GM23338 (cell line): ENCODE measurements at regions not wholly inside any gene's neighbourhood (a gene's known extent, or its start where the extent isn't known, plus 50 kb on each side); places are given as distances from the start of the nearest gene placed in this dataset.

Source experiments
- ATAC-seq: fragments of 200-7000 bp; cut with Tn5 transposase; 3 replicates; pipeline ENCODE4 v1.9.1; 2020
- DNase-seq: peaks from one replicate; pipeline ENCODE4 v3.0.0-alpha.2; 2015; ENCODE audit warnings: low spot score
- H2AFZ ChIP-seq: fragments of 200-600 bp; sonication (generic); 2 replicates; pipeline ENCODE4 v1.8.0; 2016; ENCODE audit warnings: antibody characterized with exemption, mild to moderate bottlenecking, moderate library complexity
- H3F3A ChIP-seq: fragments of 200-600 bp; sonication (generic); replicated peaks from 2 replicates; pipeline ENCODE4 v1.8.0; 2017; ENCODE audit warnings: antibody characterized with exemption, mixed run types, low read depth
- H3K27ac ChIP-seq: fragments of 200-600 bp; sonication (generic); 2 replicates; pipeline ENCODE4 v1.6.1; 2016; ENCODE audit warnings: low read depth
- H3K27me3 ChIP-seq: fragments of 200-600 bp; sonication (generic); 2 replicates; pipeline ENCODE4 v1.8.0; 2016; ENCODE audit warnings: mild to moderate bottlenecking, mixed run types, moderate library complexity; ENCODE audit not compliant: insufficient read depth
- H3K36me3 ChIP-seq: fragments of 200-600 bp; sonication (generic); 2 replicates; pipeline ENCODE4 v1.8.0; 2016; ENCODE audit warnings: mild to moderate bottlenecking; ENCODE audit not compliant: insufficient read depth
- H3K4me1 ChIP-seq: fragments of 200-600 bp; sonication (generic); 2 replicates; pipeline ENCODE4 v1.8.0; 2016; ENCODE audit warnings: mild to moderate bottlenecking, moderate library complexity; ENCODE audit not compliant: insufficient read depth
- H3K4me2 ChIP-seq: fragments of 200-600 bp; sonication (generic); 2 replicates; pipeline ENCODE4 v1.7.1; 2017; ENCODE audit warnings: mixed run types
- H3K4me3 ChIP-seq: fragments of 200-600 bp; sonication (generic); 2 replicates; pipeline ENCODE4 v1.6.1; 2016; ENCODE audit warnings: mixed run types
- H3K79me2 ChIP-seq: fragments of 200-600 bp; sonication (generic); replicated peaks from 2 replicates; pipeline ENCODE4 v1.8.0; 2017; ENCODE audit warnings: mild to moderate bottlenecking; ENCODE audit not compliant: insufficient read depth
- H3K9me2 ChIP-seq: fragments of 200-600 bp; sonication (generic); 2 replicates; pipeline ENCODE4 v1.8.0; 2017; ENCODE audit not compliant: insufficient read depth
- H4K20me1 ChIP-seq: fragments of 200-600 bp; sonication (generic); replicated peaks from 2 replicates; pipeline ENCODE4 v1.8.0; 2017; ENCODE audit warnings: mild to moderate bottlenecking; ENCODE audit not compliant: insufficient read depth
- H3K27ac Mint-ChIP-seq: 2 replicates; pipeline ENCODE4 v1.8.0; 2020; ENCODE audit warnings: inconsistent platforms, mild to moderate bottlenecking, moderate library complexity, mixed read lengths
- H3K27me3 Mint-ChIP-seq: 3 replicates; pipeline ENCODE4 v1.8.0; 2022; ENCODE audit warnings: low read depth, mild to moderate bottlenecking, moderate library complexity, mixed read lengths, inconsistent platforms; ENCODE audit not compliant: insufficient read depth, poor library complexity
- H3K36me3 Mint-ChIP-seq: 3 replicates; pipeline ENCODE4 v1.8.0; 2021; ENCODE audit warnings: low read depth, mild to moderate bottlenecking, inconsistent platforms, moderate library complexity, mixed read lengths
- H3K4me1 Mint-ChIP-seq: 3 replicates; pipeline ENCODE4 v1.8.0; 2020; ENCODE audit warnings: mild to moderate bottlenecking, inconsistent platforms, mixed read lengths
- H3K4me3 Mint-ChIP-seq: 3 replicates; pipeline ENCODE4 v1.8.0; 2021; ENCODE audit warnings: moderate library complexity, mild to moderate bottlenecking, inconsistent platforms, mixed read lengths
- H3K9me3 Mint-ChIP-seq: 3 replicates; pipeline ENCODE4 v1.8.0; 2020; ENCODE audit warnings: moderate library complexity, mild to moderate bottlenecking, inconsistent platforms, mixed read lengths
- CTCF ChIP-seq, 2 experiments: fragments of 200-600 bp in 1 of 2; sonication (generic) in 1 of 2; conservative IDR thresholded peaks; 2 replicates each; pipeline versions ENCODE4 v1.5.1 to v1.6.1; 2016 to 2017; ENCODE audit warnings: antibody characterized with exemption in 2 of 2, low read depth in 2 of 2, mild to moderate bottlenecking in 2 of 2, moderate library complexity in 1 of 2
- EZH2 ChIP-seq: fragments of 200-600 bp; sonication (generic); IDR thresholded peaks from one replicate; pipeline ENCODE4 v1.8.0; 2017; ENCODE audit warnings: antibody characterized with exemption, mild to moderate bottlenecking, low read depth; ENCODE audit not compliant: unreplicated experiment
- JUNB ChIP-seq: IDR thresholded peaks from one replicate; pipeline ENCODE4 v1.6.1; 2016; ENCODE audit warnings: antibody characterized with exemption; ENCODE audit not compliant: unreplicated experiment
- NANOG ChIP-seq: IDR thresholded peaks from 2 replicates; pipeline ENCODE4 v1.6.1; 2016; ENCODE audit warnings: antibody characterized with exemption, borderline replicate concordance
- STAT1 ChIP-seq: IDR thresholded peaks from one replicate; pipeline ENCODE4 v1.6.1; 2016; ENCODE audit warnings: antibody characterized with exemption; ENCODE audit not compliant: unreplicated experiment
- TF ChIP-seq, protein P1 (sequence below): IDR thresholded peaks from 2 replicates; pipeline ENCODE4 v1.6.1; 2016; ENCODE audit warnings: antibody characterized with exemption
- TF ChIP-seq, protein P2 (sequence below): IDR thresholded peaks from one replicate; pipeline ENCODE4 v1.6.1; 2018; ENCODE audit warnings: antibody characterized with exemption; ENCODE audit not compliant: unreplicated experiment

- Mint-ChIP-seq H3K27me3 (peaks cover 3% of the 10 kb centered on the region), H3K4me1 (no peaks in the 10 kb centered on the region; the same call in 2 of the 3 replicates), H3K4me3 (no peak overlapping the region), H3K36me3 (peaks cover 25% of the 10 kb centered on the region), H3K9me3 (peaks cover 42% of the 10 kb centered on the region), H3K27ac (no peak overlapping the region)
- H3K4me1 ChIP-seq, result no peaks in the 10 kb centered on the region
- TF ChIP-seq, protein P1, sequence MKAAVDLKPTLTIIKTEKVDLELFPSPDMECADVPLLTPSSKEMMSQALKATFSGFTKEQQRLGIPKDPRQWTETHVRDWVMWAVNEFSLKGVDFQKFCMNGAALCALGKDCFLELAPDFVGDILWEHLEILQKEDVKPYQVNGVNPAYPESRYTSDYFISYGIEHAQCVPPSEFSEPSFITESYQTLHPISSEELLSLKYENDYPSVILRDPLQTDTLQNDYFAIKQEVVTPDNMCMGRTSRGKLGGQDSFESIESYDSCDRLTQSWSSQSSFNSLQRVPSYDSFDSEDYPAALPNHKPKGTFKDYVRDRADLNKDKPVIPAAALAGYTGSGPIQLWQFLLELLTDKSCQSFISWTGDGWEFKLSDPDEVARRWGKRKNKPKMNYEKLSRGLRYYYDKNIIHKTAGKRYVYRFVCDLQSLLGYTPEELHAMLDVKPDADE, result no peak
- no peak overlapping the region for H3K27ac ChIP-seq
- no peak overlapping the region for H3K4me2 ChIP-seq
- no peaks in the 10 kb centered on the region for H3K36me3 ChIP-seq
- ATAC-seq (no peak), DNase-seq (no peak)
- no peaks in the 10 kb centered on the region; the same call in 1 of the 2 replicates for H3K9me2 ChIP-seq
- no peak overlapping the region for H2AFZ ChIP-seq
- H3K79me2 ChIP-seq, result no peaks in the 10 kb centered on the region
- peaks cover 4% of the 10 kb centered on the region; the same call in 1 of the 2 replicates for H3F3A ChIP-seq
- H4K20me1 ChIP-seq, result no peaks in the 10 kb centered on the region
- no peak overlapping the region for H3K4me3 ChIP-seq
- no peaks in the 10 kb centered on the region for H3K27me3 ChIP-seq
Measured at GRCh38 chr11:135069890-135070289, 657.8 kb upstream of the B3GAT1 start.

- Histone ChIP-seq H2AFZ (no peak overlapping the region), H3F3A (no peaks in the 10 kb centered on the region), H3K4me3 (no peak overlapping the region), H4K20me1 (no peaks in the 10 kb centered on the region), H3K9me2 (no peaks in the 10 kb centered on the region), H3K27me3 (no peaks in the 10 kb centered on the region), H3K4me2 (no peak overlapping the region), H3K79me2 (no peaks in the 10 kb centered on the region), H3K27ac (no peak overlapping the region), H3K36me3 (no peaks in the 10 kb centered on the region), H3K4me1 (no peaks in the 10 kb centered on the region)
- Mint-ChIP-seq H3K4me3 (no peak overlapping the region), H3K4me1 (no peaks in the 10 kb centered on the region), H3K27ac (no peak overlapping the region), H3K27me3 (peaks cover 3% of the 10 kb centered on the region), H3K36me3 (peaks cover 18% of the 10 kb centered on the region), H3K9me3 (peaks cover 34% of the 10 kb centered on the region)
- DNase-seq (no peak), ATAC-seq (no peak)
- TF ChIP-seq STAT1 (no peak), EZH2 (no peak), NANOG (no peak), JUNB (no peak), CTCF (conservative IDR thresholded peaks at IDR 0.05; ENCODE audit: low read depth in 2 of 2) (no peak)
- TF ChIP-seq, protein P2, sequence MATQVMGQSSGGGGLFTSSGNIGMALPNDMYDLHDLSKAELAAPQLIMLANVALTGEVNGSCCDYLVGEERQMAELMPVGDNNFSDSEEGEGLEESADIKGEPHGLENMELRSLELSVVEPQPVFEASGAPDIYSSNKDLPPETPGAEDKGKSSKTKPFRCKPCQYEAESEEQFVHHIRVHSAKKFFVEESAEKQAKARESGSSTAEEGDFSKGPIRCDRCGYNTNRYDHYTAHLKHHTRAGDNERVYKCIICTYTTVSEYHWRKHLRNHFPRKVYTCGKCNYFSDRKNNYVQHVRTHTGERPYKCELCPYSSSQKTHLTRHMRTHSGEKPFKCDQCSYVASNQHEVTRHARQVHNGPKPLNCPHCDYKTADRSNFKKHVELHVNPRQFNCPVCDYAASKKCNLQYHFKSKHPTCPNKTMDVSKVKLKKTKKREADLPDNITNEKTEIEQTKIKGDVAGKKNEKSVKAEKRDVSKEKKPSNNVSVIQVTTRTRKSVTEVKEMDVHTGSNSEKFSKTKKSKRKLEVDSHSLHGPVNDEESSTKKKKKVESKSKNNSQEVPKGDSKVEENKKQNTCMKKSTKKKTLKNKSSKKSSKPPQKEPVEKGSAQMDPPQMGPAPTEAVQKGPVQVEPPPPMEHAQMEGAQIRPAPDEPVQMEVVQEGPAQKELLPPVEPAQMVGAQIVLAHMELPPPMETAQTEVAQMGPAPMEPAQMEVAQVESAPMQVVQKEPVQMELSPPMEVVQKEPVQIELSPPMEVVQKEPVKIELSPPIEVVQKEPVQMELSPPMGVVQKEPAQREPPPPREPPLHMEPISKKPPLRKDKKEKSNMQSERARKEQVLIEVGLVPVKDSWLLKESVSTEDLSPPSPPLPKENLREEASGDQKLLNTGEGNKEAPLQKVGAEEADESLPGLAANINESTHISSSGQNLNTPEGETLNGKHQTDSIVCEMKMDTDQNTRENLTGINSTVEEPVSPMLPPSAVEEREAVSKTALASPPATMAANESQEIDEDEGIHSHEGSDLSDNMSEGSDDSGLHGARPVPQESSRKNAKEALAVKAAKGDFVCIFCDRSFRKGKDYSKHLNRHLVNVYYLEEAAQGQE, result no peak
Measured at GRCh38 chr11:135069063-135069462, 657.0 kb upstream of the B3GAT1 start.
